Activated naive CD4-positive, alpha-beta T cell treated with anti-CD3 and anti-CD28 coated beads, Interleukin-2, amount 10 ng/mL, durations not matched to agents 7 days and 5 days (primary cell): ENCODE measurements at regions not wholly inside any gene's neighbourhood (a gene's known extent, or its start where the extent isn't known, plus 50 kb on each side); places are given as distances from the start of the nearest gene placed in this dataset.

Experiments used
- CTCF ChIA-PET: fragments of 350-600 bp; sonication (Branson Sonifier 250); formaldehyde crosslinking; loops from one replicate; lab custom pipeline; 2021; ENCODE audit warnings: antibody characterized with exemption; lab: Charles Lee
- DNase-seq: peaks from one replicate; pipeline ENCODE4 v3.0.0-alpha.2; 2020
- H3K27ac Mint-ChIP-seq: one replicate; pipeline ENCODE4 v1.8.0; 2021; ENCODE audit warnings: mild to moderate bottlenecking, moderate library complexity, mixed read lengths
- H3K27me3 Mint-ChIP-seq: one replicate; pipeline ENCODE4 v1.8.0; 2021; ENCODE audit warnings: mild to moderate bottlenecking, mixed read lengths
- H3K36me3 Mint-ChIP-seq: one replicate; pipeline ENCODE4 v1.8.0; 2021; ENCODE audit warnings: mixed read lengths
- H3K4me1 Mint-ChIP-seq: one replicate; pipeline ENCODE4 v1.8.0; 2021; ENCODE audit warnings: mixed read lengths
- H3K4me3 Mint-ChIP-seq: one replicate; pipeline ENCODE4 v1.8.0; 2021; ENCODE audit warnings: mild to moderate bottlenecking, moderate library complexity, mixed read lengths
- H3K9me3 Mint-ChIP-seq: one replicate; pipeline ENCODE4 v1.8.0; 2021; ENCODE audit warnings: mixed read lengths

DNA sequence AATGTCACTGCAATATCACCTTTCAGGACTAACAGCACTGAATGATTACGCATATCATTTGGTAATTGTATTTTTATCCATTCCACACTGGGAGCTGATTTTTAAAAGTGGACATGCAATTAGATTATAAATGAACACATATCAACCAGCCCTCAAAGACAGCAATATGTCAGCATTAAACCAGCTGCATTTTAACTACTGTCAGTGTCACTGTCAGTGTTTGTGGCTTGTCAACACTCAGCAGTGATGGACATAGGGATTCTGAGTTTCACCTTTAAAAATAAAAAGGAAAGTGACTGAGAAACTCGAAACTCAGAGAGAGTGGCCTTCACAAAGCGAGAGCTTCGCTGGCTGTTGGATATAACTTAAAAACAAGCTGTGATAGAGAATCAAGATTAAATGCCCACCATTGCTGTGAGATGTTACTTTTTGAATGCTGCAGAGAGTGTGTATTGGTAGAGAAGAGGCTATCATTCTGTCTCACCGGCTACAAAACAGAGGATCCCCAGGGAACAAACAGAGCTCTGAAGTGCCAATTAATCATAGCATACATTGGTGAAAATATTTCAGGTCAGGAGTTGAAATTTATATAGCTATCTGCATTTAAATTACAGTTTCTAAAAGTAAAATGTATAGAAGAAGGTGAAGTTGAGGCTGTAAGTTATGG, 635.8 kb downstream of the SQOR start:
- CTCF ChIA-PET, result no interaction called here
- Mint-ChIP-seq H3K9me3 (no peaks in the 10 kb centered on the region), H3K36me3 (no peaks in the 10 kb centered on the region)

DNA sequence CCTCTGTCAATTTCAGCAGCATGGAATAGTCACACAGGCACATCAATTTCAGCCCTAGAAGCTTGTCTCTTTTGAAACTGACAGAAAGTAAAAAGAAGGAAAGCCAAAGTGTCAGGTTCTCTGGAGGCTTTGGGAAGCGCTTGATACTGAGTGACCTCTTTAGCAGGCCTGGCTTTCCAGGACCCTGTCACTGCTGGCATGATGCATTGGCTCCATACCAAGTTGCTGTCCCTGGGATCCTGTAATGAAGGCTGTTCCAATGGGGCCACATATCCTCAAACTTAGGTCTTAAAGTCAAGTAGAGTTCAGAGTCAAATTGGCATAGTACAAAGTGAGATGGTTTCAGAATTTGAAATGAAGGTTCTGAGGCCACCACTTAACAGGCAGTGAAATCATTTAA, 640.9 kb downstream of the SQOR start:
- no peaks in the 10 kb centered on the region for H3K4me1 Mint-ChIP-seq
- H3K36me3 Mint-ChIP-seq, result no peaks in the 10 kb centered on the region
- no peaks in the 10 kb centered on the region for H3K27me3 Mint-ChIP-seq
- no peak overlapping the region for H3K27ac Mint-ChIP-seq
- H3K9me3 Mint-ChIP-seq, result no peaks in the 10 kb centered on the region
- CTCF ChIA-PET, result no interaction called here
- DNase-seq, result no peak
- no peak overlapping the region for H3K4me3 Mint-ChIP-seq

More for the DNA sequence above, 635.8 kb downstream of the SQOR start:
- H3K4me1 Mint-ChIP-seq, result no peaks in the 10 kb centered on the region
- no peak for DNase-seq
- no peak overlapping the region for H3K4me3 Mint-ChIP-seq
- no peaks in the 10 kb centered on the region for H3K27me3 Mint-ChIP-seq
- no peak overlapping the region for H3K27ac Mint-ChIP-seq

DNA sequence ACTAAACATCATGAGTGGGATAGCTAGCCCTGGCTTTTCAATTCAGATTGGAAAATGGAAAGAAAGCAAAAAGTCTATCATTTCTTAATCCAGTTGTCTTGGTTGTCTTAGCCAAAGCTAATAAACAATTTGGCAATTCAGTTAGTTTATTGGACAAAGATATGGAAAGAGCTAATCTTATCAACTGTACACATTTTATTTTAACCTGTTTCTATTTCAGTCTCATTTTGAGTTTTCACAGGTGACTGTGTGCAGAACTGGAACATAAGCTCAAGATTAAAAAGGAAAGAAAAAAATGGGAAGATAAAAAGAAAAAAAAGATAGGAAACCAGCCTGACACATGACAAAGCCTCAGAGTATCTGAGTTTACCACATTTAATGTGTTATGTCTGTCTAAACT, 642.6 kb downstream of the SQOR start:
- no peak overlapping the region for H3K4me3 Mint-ChIP-seq
- no peaks in the 10 kb centered on the region for H3K9me3 Mint-ChIP-seq
- no peaks in the 10 kb centered on the region for H3K36me3 Mint-ChIP-seq
- no peaks in the 10 kb centered on the region for H3K4me1 Mint-ChIP-seq
- H3K27ac Mint-ChIP-seq, result no peak overlapping the region
- H3K27me3 Mint-ChIP-seq, result no peaks in the 10 kb centered on the region
- CTCF ChIA-PET, result interaction anchor here (0.7 kb wide), 1 partner anchor 382 kb away, joined by 5 read pairs; no protein-coding TSS in a partner anchor
- no peak for DNase-seq

DNA sequence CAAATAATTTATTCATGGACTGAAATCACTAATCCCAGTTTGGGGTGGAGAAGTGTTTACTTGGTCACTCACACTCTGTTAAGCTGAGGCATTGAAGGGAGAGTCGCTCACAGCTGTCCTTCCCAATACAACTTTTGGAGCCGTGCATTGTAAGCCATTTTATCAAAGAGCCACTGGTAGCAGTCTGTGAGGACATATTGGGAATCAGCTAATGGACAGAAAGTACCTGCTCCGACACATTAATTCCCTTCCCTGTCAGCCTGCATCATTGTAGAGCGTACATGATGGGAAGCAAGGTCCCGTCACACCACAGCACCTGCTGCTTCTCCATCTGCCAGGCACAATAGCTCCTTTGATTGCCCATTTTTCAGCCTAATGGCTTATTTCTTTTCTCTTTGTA, 643.2 kb downstream of the SQOR start:
- Mint-ChIP-seq H3K36me3 (no peaks in the 10 kb centered on the region), H3K4me3 (no peak overlapping the region), H3K4me1 (no peaks in the 10 kb centered on the region), H3K27ac (no peak overlapping the region), H3K9me3 (no peaks in the 10 kb centered on the region), H3K27me3 (no peaks in the 10 kb centered on the region)
- no peak for DNase-seq
- CTCF ChIA-PET, result no interaction called here

DNA sequence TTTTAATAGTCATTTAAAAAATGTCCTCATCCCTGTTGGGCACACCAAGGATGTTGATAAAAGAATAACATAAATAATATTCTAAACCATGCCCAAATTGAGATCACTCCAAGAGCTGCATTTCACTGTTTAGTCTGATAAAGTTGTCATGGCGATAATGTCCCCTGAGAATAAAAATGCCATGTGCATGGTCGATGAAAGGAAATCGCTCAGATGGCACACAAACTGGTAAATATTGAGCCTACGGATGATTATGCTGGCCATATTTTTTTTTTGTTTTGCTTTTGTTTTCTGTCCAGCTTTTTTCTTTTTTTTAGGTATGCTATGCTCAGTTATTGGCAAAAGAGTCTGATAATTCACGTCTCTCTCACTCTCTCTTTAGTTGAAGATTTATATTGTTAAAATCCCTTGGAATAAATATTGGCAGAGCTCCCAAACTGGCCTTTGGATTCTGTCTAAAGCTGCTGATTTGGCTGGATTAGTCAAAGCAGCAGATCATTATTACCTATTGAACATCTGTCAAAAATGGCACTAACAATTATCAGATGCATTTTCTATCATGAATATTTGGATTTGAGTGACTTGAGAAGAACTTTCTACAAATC, 643.8 kb downstream of the SQOR start:
- Mint-ChIP-seq H3K4me3 (no peak overlapping the region), H3K27ac (no peak overlapping the region), H3K36me3 (no peaks in the 10 kb centered on the region), H3K9me3 (no peaks in the 10 kb centered on the region), H3K4me1 (no peaks in the 10 kb centered on the region), H3K27me3 (no peaks in the 10 kb centered on the region)
- CTCF ChIA-PET, result no interaction called here
- no peak for DNase-seq

DNA sequence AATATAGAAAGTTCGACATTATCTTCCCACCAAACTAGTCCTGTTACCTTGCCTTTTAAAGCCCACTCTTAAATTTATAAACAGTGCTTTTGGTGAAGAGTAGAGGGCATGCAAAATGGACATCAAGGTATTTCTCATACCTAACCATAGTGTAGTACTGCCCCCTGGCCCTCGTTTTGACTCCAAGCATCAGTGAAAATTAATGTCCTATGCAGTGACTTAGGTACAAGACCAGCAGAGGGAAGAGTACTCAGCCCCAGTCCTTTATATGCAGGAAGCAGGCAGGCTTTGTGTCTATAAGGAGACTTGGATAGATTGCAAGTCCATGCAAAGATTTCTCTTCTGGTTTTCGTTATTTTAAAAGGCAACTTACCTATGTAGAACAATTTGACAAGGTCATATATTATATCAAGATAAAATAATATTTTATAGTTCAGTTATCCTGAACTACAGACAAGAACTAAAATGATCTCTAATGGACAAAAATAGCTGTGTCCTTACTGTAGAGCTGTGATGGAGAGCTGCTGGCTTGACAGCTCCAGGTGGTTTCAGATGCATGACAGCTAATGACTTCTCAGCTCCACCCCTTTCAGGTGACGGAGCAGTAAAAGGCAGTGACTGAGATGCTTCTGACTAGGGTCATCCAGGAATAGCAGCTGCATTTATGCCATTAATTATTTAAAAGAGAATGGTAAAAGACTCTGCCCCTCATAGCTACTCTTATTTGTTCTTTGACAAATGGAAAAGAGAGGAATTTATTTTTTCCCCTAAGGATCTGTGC, 646.1 kb downstream of the SQOR start:
- Mint-ChIP-seq H3K4me3 (no peak overlapping the region), H3K9me3 (no peaks in the 10 kb centered on the region), H3K27ac (no peak overlapping the region), H3K36me3 (no peaks in the 10 kb centered on the region), H3K4me1 (no peaks in the 10 kb centered on the region), H3K27me3 (no peaks in the 10 kb centered on the region)
- DNase-seq, result no peak
- CTCF ChIA-PET, result no interaction called here

DNA sequence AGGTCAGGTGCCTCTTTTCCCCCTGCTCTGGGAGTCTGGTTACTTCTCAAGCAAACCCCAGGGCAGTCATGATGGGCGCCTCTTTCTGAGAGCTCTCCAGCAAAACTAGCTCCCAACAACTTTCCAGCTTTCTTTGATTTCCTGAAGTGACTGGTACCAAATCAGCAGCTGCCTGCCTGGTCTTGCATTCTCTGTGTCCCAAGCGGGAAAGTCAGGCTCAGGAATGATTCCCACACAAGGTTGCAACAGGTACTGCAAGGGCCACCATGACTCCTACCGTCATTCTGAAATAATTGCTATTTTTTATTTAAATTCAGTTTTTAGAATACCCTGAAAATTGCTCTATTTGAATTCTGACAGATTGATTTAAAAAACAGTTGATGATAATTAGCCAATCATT, 658.7 kb downstream of the SQOR start:
- Mint-ChIP-seq H3K4me1 (no peaks in the 10 kb centered on the region), H3K27ac (no peak overlapping the region), H3K36me3 (no peaks in the 10 kb centered on the region), H3K27me3 (no peaks in the 10 kb centered on the region), H3K4me3 (no peak overlapping the region), H3K9me3 (no peaks in the 10 kb centered on the region)
- DNase-seq, result no peak
- CTCF ChIA-PET, result no interaction called here

DNA sequence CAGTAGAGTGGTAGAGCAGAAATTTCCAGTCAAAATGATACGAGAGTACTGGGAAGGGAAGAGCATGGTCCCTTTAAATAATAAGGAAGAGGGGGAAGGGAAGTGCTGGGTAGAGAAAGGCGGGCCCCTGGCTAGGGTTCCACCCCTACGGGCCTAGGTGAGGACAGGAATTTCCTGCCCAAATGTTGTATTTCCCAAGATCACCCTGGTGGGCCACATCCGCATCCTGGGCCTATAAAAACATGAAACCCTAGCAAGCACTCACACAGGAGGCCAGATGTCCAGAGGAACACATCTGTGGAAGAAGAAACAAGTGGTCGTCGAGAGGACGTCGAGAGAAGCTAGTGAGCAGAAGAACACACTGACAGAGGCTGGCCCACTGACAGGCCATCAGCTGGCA, 661.2 kb downstream of the SQOR start:
- no peaks in the 10 kb centered on the region for H3K36me3 Mint-ChIP-seq
- H3K4me1 Mint-ChIP-seq, result no peaks in the 10 kb centered on the region
- CTCF ChIA-PET, result no interaction called here
- no peak for DNase-seq
- H3K27me3 Mint-ChIP-seq, result no peaks in the 10 kb centered on the region
- H3K4me3 Mint-ChIP-seq, result no peak overlapping the region
- H3K9me3 Mint-ChIP-seq, result no peaks in the 10 kb centered on the region
- no peak overlapping the region for H3K27ac Mint-ChIP-seq

DNA sequence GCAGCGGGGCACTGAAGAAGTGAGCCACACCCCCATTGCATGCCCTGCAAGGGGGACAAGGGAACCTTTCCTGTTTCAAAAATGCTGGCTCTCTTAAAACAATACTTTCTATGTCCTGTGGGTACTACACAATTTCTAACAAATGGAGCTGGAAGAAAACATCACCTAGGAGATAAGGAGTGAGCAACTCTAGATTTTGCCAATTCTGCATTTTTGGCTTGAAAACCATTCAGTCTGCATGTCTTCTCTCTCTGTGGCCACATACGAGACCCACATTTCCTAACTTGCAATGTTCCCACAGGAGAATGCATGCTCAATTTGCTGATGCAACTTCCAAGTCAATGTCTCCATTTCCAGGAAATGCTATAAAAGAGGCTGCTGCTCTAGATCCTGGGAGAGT, 662.0 kb downstream of the SQOR start:
- Mint-ChIP-seq H3K4me1 (no peaks in the 10 kb centered on the region), H3K9me3 (no peaks in the 10 kb centered on the region), H3K27ac (no peak overlapping the region), H3K36me3 (no peaks in the 10 kb centered on the region), H3K27me3 (no peaks in the 10 kb centered on the region), H3K4me3 (no peak overlapping the region)
- DNase-seq, result no peak
- CTCF ChIA-PET, result no interaction called here

DNA sequence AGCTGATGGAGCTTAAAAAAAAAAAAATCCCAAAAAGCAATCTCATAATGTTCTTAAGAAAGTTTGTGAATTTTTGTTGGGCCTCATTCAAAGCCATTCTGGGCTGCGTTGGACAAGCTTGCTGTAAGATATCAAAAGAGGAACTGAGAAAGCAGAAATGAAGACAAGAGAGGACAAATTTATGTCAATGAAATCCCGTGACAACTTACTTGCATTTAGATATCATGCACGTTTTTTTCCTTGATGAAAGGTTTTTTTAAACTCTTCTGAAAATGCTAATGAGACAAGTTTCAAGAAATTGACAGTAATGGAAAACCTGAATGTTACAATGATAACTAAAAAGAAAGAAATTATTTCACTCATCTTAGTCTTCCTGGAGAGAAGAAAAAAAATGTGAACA, 662.9 kb downstream of the SQOR start:
- Mint-ChIP-seq H3K4me3 (no peak overlapping the region), H3K4me1 (no peaks in the 10 kb centered on the region), H3K36me3 (no peaks in the 10 kb centered on the region), H3K27ac (no peak overlapping the region), H3K27me3 (no peaks in the 10 kb centered on the region), H3K9me3 (no peaks in the 10 kb centered on the region)
- no peak for DNase-seq
- CTCF ChIA-PET, result interaction anchor here (2.4 kb wide), 1 partner anchor 14 kb away, joined by 7 read pairs; no protein-coding TSS in a partner anchor

DNA sequence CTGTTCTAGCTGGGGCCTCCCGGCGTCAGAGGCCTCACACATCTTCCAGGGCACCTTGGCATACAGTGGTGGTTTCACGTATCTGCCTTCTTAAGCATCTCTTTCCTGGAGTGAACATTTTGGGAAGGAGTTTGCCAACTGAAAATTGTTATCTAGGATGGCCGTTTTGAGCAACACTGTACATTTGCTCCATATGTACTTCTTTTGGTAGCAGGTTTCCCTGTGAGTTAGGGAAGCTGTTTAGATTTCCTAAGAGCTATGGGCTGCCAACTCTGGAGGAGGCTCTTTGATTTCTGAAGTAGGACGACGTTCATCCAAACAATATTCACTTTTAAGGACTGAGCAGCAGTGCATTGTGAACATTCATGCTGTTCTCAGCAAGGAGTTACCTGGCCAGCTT, 665.9 kb downstream of the SQOR start:
- Mint-ChIP-seq H3K4me3 (no peak overlapping the region), H3K27ac (no peak overlapping the region), H3K4me1 (no peaks in the 10 kb centered on the region), H3K9me3 (no peaks in the 10 kb centered on the region), H3K36me3 (no peaks in the 10 kb centered on the region), H3K27me3 (no peaks in the 10 kb centered on the region)
- CTCF ChIA-PET, result no interaction called here
- no peak for DNase-seq

DNA sequence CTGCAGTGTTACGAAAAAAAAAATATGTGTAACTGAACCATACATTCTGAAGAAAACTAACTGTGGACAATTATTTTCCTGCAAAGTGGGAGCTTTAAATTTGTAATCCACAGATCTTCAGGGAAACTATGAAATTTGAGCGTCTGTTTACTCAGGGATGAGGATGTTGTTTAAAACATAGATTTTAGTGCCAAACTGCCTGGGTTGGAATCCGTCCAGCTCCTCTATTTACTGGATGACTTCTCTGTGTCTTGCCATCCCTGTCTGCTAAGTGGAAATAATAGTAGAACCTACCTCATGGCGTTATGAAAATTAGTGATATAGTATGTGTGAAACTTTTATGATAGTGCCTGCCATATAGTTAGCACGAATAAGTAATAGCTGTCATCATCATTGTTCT, 666.5 kb downstream of the SQOR start:
- H3K9me3 Mint-ChIP-seq, result no peaks in the 10 kb centered on the region
- H3K4me3 Mint-ChIP-seq, result no peak overlapping the region
- CTCF ChIA-PET, result no interaction called here
- no peaks in the 10 kb centered on the region for H3K4me1 Mint-ChIP-seq
- no peaks in the 10 kb centered on the region for H3K27me3 Mint-ChIP-seq
- no peaks in the 10 kb centered on the region for H3K36me3 Mint-ChIP-seq
- DNase-seq, result no peak
- no peak overlapping the region for H3K27ac Mint-ChIP-seq

DNA sequence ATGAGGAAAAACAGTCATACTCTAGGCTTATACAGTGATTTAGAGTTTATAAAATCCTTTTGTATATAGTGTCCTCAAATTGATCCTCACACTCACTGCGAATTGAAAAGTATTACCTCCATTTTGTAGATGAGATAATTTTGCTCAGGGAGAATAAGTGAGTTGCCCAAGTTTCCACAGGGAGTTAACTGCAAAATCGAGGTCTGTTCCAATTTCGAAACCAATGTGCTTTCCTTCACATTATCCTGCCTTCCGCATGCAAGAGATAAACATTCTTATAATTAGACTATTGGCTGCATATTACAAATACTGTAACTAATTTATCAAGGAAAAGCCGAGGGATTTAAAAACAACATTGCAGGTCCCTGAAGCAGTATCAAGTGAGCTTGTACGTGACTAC, 667.0 kb downstream of the SQOR start:
- Mint-ChIP-seq H3K4me1 (no peaks in the 10 kb centered on the region), H3K36me3 (no peaks in the 10 kb centered on the region), H3K9me3 (no peaks in the 10 kb centered on the region), H3K27me3 (no peaks in the 10 kb centered on the region), H3K27ac (no peak overlapping the region), H3K4me3 (no peak overlapping the region)
- CTCF ChIA-PET, result no interaction called here
- DNase-seq, result no peak

DNA sequence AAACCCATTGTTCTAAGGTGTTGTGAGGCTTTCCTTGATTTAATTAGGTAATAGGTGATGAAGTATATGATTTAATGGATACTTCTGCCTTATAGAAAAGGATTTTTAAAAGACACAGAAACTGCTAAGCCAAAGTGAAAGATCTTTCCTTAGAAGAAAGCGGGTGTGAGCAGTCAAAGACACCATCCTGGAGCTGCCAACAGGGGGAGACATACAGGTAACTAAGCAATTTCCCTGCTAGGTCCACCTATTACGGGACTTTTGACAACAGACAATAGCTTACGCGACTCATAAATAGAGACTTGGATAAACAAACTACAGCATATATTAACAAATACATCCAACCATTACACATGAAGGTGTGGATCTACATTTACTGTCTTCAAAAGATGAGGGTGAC, 669.5 kb downstream of the SQOR start:
- no peaks in the 10 kb centered on the region for H3K27me3 Mint-ChIP-seq
- H3K36me3 Mint-ChIP-seq, result no peaks in the 10 kb centered on the region
- no peak overlapping the region for H3K4me3 Mint-ChIP-seq
- H3K4me1 Mint-ChIP-seq, result no peaks in the 10 kb centered on the region
- H3K27ac Mint-ChIP-seq, result no peak overlapping the region
- no peak for DNase-seq
- H3K9me3 Mint-ChIP-seq, result no peaks in the 10 kb centered on the region
- CTCF ChIA-PET, result no interaction called here

DNA sequence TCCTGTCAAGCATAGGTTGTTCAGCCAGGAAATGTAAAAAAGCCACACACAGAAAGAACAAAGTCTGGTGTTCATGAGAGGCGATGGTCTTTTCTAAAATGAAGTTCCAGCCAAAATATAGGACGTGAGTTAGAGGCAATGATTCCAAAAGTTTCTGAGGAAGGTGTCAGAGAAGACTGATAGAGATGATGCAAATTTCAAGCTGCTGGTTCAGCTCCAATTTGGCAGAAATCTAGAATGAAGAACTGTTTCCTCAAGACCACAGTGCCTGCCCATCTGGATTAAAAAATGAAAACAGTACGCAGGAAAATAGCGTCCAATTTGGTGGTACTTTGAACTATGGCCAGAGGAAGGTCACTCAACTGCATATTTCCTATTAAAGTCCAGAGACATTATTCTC, 672.9 kb downstream of the SQOR start:
- DNase-seq, result no peak
- no peak overlapping the region for H3K27ac Mint-ChIP-seq
- CTCF ChIA-PET, result no interaction called here
- no peaks in the 10 kb centered on the region for H3K36me3 Mint-ChIP-seq
- no peaks in the 10 kb centered on the region for H3K27me3 Mint-ChIP-seq
- no peaks in the 10 kb centered on the region for H3K9me3 Mint-ChIP-seq
- H3K4me3 Mint-ChIP-seq, result no peak overlapping the region
- H3K4me1 Mint-ChIP-seq, result no peaks in the 10 kb centered on the region
